Fibroblast of lung (primary cell): ENCODE measurements at regions not wholly inside any gene's neighbourhood (a gene's known extent, or its start where the extent isn't known, plus 50 kb on each side); places are given as distances from the start of the nearest gene placed in this dataset.

Experiments
- EZH2 ChIP-seq: IDR thresholded peaks from 2 replicates; pipeline ENCODE4 v1.5.1; 2012; ENCODE audit warnings: low read length, control low read depth, mild to moderate bottlenecking; ENCODE audit errors: missing control alignments
- TF ChIP-seq, protein P1 (sequence below), 2 donors: IDR thresholded peaks in 1 of 2; conservative IDR thresholded peaks in 1 of 2; 1 replicate in 1 of 2; 2 replicates in 1 of 2; pipeline ENCODE4 v1.5.1; 2011 to 2012; ENCODE audit warnings: low read length in 2 of 2, control low read depth in 1 of 2, inconsistent platforms in 1 of 2, low read depth in 1 of 2, mild to moderate bottlenecking in 1 of 2

DNA sequence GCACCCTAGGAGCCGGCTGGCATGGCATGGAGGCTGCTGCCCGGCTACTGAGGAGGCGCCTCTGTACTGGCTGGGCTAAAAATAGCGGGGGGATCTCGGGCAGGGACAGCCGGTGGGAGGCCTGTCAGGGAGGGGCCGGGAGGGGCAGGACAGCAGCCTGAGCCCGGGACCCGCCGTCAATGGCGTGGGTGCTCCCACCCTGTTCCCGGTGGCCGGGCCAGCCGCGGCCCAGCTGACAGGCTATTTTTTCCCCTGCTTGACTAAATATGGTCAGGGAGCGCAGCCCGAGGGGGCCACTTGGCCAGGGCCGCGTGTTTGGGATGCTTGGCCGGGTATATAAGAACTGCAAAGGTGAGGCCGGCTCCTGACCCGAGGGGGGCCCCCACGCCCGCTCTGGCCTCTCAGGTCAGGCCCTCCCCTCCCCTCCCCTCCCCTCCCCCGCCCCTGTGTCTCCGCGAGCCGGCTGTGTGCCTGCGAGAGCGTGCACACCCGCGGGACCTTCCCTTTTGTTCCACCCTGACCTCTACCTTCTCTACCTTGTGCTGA is 74.4 kb upstream of the GATA5 start:
- TF ChIP-seq, protein P1, sequence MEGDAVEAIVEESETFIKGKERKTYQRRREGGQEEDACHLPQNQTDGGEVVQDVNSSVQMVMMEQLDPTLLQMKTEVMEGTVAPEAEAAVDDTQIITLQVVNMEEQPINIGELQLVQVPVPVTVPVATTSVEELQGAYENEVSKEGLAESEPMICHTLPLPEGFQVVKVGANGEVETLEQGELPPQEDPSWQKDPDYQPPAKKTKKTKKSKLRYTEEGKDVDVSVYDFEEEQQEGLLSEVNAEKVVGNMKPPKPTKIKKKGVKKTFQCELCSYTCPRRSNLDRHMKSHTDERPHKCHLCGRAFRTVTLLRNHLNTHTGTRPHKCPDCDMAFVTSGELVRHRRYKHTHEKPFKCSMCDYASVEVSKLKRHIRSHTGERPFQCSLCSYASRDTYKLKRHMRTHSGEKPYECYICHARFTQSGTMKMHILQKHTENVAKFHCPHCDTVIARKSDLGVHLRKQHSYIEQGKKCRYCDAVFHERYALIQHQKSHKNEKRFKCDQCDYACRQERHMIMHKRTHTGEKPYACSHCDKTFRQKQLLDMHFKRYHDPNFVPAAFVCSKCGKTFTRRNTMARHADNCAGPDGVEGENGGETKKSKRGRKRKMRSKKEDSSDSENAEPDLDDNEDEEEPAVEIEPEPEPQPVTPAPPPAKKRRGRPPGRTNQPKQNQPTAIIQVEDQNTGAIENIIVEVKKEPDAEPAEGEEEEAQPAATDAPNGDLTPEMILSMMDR (conservative IDR thresholded peaks at IDR 0.05 in 1 of 2, IDR thresholded peaks at IDR 0.05 in 1 of 2; ENCODE audit: low read depth in 1 of 2, low read length in 2 of 2): no peak
- no peak for TF ChIP-seq EZH2
